GM23338 (cell line): ENCODE measurements at regions not wholly inside any gene's neighbourhood (a gene's known extent, or its start where the extent isn't known, plus 50 kb on each side); places are given as distances from the start of the nearest gene placed in this dataset.

Source experiments
- CREB1 ChIP-seq: fragments of 250-450 bp; sonication (Bioruptor Pico); IDR thresholded peaks from 2 replicates; pipeline ENCODE4 v1.5.0; 2020; ENCODE audit warnings: low read depth, mild to moderate bottlenecking, moderate library complexity
- ETS1 ChIP-seq: IDR thresholded peaks from 2 replicates; pipeline ENCODE4 v1.6.1; 2016; ENCODE audit warnings: antibody characterized with exemption
- EZH2 ChIP-seq: fragments of 200-600 bp; sonication (generic); IDR thresholded peaks from one replicate; pipeline ENCODE4 v1.8.0; 2017; ENCODE audit warnings: antibody characterized with exemption, mild to moderate bottlenecking, low read depth; ENCODE audit not compliant: unreplicated experiment
- EZH2phosphoT487 ChIP-seq: fragments of 200-600 bp; sonication (generic); IDR thresholded peaks from one replicate; pipeline ENCODE4 v1.8.1; 2018; ENCODE audit warnings: antibody characterized with exemption; ENCODE audit not compliant: unreplicated experiment
- JUNB ChIP-seq: IDR thresholded peaks from one replicate; pipeline ENCODE4 v1.6.1; 2016; ENCODE audit warnings: antibody characterized with exemption; ENCODE audit not compliant: unreplicated experiment
- POLR2AphosphoS5 ChIP-seq: IDR thresholded peaks from 2 replicates; pipeline ENCODE4 v1.6.1; 2016; ENCODE audit warnings: antibody characterized with exemption, low read depth
- STAT1 ChIP-seq: IDR thresholded peaks from one replicate; pipeline ENCODE4 v1.6.1; 2016; ENCODE audit warnings: antibody characterized with exemption; ENCODE audit not compliant: unreplicated experiment
- ZNF331 ChIP-seq: fragments of 250-450 bp; sonication (Bioruptor Pico); IDR thresholded peaks from 2 replicates; pipeline ENCODE4 v1.5.0; 2020; ENCODE audit warnings: low read depth, mild to moderate bottlenecking, moderate library complexity
- TF ChIP-seq, protein P1 (sequence below), 2 experiments: fragments of 200-600 bp in 1 of 2; sonication (generic) in 1 of 2; conservative IDR thresholded peaks; 2 replicates each; pipeline versions ENCODE4 v1.5.1 to v1.6.1; 2016 to 2017; ENCODE audit warnings: antibody characterized with exemption in 2 of 2, low read depth in 2 of 2, mild to moderate bottlenecking in 2 of 2, moderate library complexity in 1 of 2
- TF ChIP-seq, protein P2 (sequence below): fragments of 250-450 bp; sonication (Bioruptor Pico); IDR thresholded peaks from 2 replicates; pipeline ENCODE4 v1.5.0; 2020; ENCODE audit warnings: mild to moderate bottlenecking, moderate library complexity
- TF ChIP-seq, protein P3 (sequence below): IDR thresholded peaks from one replicate; pipeline ENCODE4 v1.6.1; 2018; ENCODE audit warnings: antibody characterized with exemption; ENCODE audit not compliant: unreplicated experiment

GRCh38 chr3:11711876-11712275, 68.2 kb upstream of the VGLL4 start:
- TF ChIP-seq, protein P1, sequence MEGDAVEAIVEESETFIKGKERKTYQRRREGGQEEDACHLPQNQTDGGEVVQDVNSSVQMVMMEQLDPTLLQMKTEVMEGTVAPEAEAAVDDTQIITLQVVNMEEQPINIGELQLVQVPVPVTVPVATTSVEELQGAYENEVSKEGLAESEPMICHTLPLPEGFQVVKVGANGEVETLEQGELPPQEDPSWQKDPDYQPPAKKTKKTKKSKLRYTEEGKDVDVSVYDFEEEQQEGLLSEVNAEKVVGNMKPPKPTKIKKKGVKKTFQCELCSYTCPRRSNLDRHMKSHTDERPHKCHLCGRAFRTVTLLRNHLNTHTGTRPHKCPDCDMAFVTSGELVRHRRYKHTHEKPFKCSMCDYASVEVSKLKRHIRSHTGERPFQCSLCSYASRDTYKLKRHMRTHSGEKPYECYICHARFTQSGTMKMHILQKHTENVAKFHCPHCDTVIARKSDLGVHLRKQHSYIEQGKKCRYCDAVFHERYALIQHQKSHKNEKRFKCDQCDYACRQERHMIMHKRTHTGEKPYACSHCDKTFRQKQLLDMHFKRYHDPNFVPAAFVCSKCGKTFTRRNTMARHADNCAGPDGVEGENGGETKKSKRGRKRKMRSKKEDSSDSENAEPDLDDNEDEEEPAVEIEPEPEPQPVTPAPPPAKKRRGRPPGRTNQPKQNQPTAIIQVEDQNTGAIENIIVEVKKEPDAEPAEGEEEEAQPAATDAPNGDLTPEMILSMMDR (conservative IDR thresholded peaks at IDR 0.05; ENCODE audit: low read depth in 2 of 2) = no peak
- TF ChIP-seq, protein P2, sequence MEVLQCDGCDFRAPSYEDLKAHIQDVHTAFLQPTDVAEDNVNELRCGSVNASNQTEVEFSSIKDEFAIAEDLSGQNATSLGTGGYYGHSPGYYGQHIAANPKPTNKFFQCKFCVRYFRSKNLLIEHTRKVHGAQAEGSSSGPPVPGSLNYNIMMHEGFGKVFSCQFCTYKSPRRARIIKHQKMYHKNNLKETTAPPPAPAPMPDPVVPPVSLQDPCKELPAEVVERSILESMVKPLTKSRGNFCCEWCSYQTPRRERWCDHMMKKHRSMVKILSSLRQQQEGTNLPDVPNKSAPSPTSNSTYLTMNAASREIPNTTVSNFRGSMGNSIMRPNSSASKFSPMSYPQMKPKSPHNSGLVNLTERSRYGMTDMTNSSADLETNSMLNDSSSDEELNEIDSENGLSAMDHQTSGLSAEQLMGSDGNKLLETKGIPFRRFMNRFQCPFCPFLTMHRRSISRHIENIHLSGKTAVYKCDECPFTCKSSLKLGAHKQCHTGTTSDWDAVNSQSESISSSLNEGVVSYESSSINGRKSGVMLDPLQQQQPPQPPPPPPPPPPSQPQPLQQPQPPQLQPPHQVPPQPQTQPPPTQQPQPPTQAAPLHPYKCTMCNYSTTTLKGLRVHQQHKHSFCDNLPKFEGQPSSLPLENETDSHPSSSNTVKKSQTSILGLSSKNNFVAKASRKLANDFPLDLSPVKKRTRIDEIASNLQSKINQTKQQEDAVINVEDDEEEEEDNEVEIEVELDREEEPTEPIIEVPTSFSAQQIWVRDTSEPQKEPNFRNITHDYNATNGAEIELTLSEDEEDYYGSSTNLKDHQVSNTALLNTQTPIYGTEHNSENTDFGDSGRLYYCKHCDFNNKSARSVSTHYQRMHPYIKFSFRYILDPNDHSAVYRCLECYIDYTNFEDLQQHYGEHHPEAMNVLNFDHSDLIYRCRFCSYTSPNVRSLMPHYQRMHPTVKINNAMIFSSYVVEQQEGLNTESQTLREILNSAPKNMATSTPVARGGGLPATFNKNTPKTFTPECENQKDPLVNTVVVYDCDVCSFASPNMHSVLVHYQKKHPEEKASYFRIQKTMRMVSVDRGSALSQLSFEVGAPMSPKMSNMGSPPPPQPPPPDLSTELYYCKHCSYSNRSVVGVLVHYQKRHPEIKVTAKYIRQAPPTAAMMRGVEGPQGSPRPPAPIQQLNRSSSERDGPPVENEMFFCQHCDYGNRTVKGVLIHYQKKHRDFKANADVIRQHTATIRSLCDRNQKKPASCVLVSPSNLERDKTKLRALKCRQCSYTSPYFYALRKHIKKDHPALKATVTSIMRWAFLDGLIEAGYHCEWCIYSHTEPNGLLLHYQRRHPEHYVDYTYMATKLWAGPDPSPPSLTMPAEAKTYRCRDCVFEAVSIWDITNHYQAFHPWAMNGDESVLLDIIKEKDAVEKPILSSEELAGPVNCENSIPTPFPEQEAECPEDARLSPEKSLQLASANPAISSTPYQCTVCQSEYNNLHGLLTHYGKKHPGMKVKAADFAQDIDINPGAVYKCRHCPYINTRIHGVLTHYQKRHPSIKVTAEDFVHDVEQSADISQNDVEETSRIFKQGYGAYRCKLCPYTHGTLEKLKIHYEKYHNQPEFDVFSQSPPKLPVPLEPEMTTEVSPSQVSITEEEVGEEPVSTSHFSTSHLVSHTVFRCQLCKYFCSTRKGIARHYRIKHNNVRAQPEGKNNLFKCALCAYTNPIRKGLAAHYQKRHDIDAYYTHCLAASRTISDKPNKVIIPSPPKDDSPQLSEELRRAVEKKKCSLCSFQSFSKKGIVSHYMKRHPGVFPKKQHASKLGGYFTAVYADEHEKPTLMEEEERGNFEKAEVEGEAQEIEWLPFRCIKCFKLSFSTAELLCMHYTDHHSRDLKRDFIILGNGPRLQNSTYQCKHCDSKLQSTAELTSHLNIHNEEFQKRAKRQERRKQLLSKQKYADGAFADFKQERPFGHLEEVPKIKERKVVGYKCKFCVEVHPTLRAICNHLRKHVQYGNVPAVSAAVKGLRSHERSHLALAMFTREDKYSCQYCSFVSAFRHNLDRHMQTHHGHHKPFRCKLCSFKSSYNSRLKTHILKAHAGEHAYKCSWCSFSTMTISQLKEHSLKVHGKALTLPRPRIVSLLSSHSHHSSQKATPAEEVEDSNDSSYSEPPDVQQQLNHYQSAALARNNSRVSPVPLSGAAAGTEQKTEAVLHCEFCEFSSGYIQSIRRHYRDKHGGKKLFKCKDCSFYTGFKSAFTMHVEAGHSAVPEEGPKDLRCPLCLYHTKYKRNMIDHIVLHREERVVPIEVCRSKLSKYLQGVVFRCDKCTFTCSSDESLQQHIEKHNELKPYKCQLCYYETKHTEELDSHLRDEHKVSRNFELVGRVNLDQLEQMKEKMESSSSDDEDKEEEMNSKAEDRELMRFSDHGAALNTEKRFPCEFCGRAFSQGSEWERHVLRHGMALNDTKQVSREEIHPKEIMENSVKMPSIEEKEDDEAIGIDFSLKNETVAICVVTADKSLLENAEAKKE (CRISPR knock-in tag) = no peak
- TF ChIP-seq EZH2 (no peak), ETS1 (no peak), JUNB (no peak), CREB1 (CRISPR knock-in tag) (no peak), POLR2AphosphoS5 (no peak), EZH2phosphoT487 (no peak), ZNF331 (no peak), STAT1 (no peak)
- TF ChIP-seq, protein P3, sequence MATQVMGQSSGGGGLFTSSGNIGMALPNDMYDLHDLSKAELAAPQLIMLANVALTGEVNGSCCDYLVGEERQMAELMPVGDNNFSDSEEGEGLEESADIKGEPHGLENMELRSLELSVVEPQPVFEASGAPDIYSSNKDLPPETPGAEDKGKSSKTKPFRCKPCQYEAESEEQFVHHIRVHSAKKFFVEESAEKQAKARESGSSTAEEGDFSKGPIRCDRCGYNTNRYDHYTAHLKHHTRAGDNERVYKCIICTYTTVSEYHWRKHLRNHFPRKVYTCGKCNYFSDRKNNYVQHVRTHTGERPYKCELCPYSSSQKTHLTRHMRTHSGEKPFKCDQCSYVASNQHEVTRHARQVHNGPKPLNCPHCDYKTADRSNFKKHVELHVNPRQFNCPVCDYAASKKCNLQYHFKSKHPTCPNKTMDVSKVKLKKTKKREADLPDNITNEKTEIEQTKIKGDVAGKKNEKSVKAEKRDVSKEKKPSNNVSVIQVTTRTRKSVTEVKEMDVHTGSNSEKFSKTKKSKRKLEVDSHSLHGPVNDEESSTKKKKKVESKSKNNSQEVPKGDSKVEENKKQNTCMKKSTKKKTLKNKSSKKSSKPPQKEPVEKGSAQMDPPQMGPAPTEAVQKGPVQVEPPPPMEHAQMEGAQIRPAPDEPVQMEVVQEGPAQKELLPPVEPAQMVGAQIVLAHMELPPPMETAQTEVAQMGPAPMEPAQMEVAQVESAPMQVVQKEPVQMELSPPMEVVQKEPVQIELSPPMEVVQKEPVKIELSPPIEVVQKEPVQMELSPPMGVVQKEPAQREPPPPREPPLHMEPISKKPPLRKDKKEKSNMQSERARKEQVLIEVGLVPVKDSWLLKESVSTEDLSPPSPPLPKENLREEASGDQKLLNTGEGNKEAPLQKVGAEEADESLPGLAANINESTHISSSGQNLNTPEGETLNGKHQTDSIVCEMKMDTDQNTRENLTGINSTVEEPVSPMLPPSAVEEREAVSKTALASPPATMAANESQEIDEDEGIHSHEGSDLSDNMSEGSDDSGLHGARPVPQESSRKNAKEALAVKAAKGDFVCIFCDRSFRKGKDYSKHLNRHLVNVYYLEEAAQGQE = no peak
